Adrenal gland (tissue), 9 donors: ENCODE measurements at regions not wholly inside any gene's neighbourhood (a gene's known extent, or its start where the extent isn't known, plus 50 kb on each side); places are given as distances from the start of the nearest gene placed in this dataset.

Experiments used
- DNase-seq, 7 donors: peaks; one replicate each; pipeline ENCODE4 v3.0.0-alpha.2; 2019 to 2020
- H3K27ac ChIP-seq, 5 donors: fragments of 200-600 bp; sonication (generic) in 4 of 5; 1 replicate in 3 of 5; 2 replicates in 2 of 5; pipeline versions ENCODE4 v1.5.1 to v1.8.0; 2016 to 2020; ENCODE audit warnings: mild to moderate bottlenecking in 1 of 5
- H3K27me3 ChIP-seq: fragments of 200-600 bp; 2 replicates; pipeline ENCODE4 v1.8.0; 2021
- H3K36me3 ChIP-seq, 2 donors: fragments of 200-600 bp; replicated peaks in 1 of 2; 1 replicate in 1 of 2; 2 replicates in 1 of 2; pipeline versions ENCODE4 v1.5.1 to v1.8.0; 2018 to 2022
- H3K4me1 ChIP-seq, 2 donors: fragments of 200-600 bp; replicated peaks in 1 of 2; 1 replicate in 1 of 2; 2 replicates in 1 of 2; pipeline versions ENCODE4 v1.5.1 to v1.8.0; 2018 to 2021
- H3K4me3 ChIP-seq, 4 donors: fragments of 200-600 bp; sonication (generic) in 3 of 4; one replicate each; pipeline ENCODE4 v1.5.1; 2016 to 2018
- H3K9me3 ChIP-seq, 3 donors: fragments of 200-600 bp; sonication (generic) in 1 of 3; replicated peaks in 1 of 3; 1 replicate in 2 of 3; 2 replicates in 1 of 3; pipeline versions ENCODE4 v1.5.1 to v1.8.0; 2016 to 2021
- POLR2A ChIP-seq, 2 donors: fragments of 450-650 bp; IDR thresholded peaks; one replicate each; pipeline ENCODE4 v1.6.1; 2017; ENCODE audit warnings: antibody characterized with exemption in 2 of 2, mild to moderate bottlenecking in 2 of 2, moderate library complexity in 1 of 2
- WGBS, 4 donors: extraction: QIAGEN DNeasy Blood & Tissue Kit in 2 of 4; methylation state at CpG; one replicate each; pipeline versions ENCODE4 v1.1.5 to v1.1.7; 2013 to 2017; 5-methylcytosine and 5-hydroxymethylcytosine counted together
- intact Hi-C, 2 donors: fragments of 100-400 bp; cut with DNase I; formaldehyde crosslinking; loops; one replicate each; pipeline versions ENCODE4 v1.14.1 to v1.15.0; 2022 to 2023
- TF ChIP-seq, protein P1 (sequence below), 6 experiments: fragments of 450-650 bp in 4 of 6; fragments of 200-600 bp in 2 of 6; sonication (generic) in 1 of 6; IDR thresholded peaks; 1 replicate in 5 of 6; 2 replicates in 1 of 6; pipeline versions ENCODE4 v1.5.1 to v1.8.0; 2016 to 2021; ENCODE audit warnings: antibody characterized with exemption in 6 of 6, mild to moderate bottlenecking in 2 of 6, moderate library complexity in 1 of 6
- donor health status: healthy with polysubstance abuse.
- donor health status: Bipolar disorder and iron deficiency.
- donor health status: DM: yes; HTN: yes; CAD: no.
- donor health status: DM: no; HTN: no; CAD: no.
- donor health status: DM: no; HTN: no; CAD: no.

DNA sequence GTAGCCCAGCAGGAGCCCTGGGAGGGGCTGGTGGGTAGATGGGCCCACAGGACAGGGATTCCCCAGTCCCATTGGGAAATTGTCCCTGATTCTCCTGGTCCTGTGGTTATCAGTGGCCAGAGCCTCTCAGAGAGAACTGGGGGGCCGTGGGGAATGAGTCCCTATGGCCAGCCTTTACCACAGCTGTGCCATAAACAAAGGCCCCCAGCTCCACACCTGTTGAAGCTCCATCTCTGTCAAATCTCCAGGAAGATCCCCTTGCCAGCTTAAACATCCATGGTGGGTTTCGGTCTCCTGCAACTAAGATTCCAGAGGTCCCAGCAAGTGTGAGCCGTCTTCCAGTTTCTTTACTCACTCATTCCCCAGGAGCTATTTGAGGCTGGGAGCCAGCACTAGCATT, 897.1 kb downstream of the LRRTM4 start:
- Histone ChIP-seq H3K4me1 (no peaks in the 10 kb centered on the region), H3K36me3 (no peaks in the 10 kb centered on the region), H3K9me3 (no peaks in the 10 kb centered on the region), H3K4me3 (no peak overlapping the region), H3K27ac (no peak overlapping the region), H3K27me3 (no peaks in the 10 kb centered on the region)
- DNase-seq = no peak
- WGBS, 4 donors = 65 to 92% (median 70%) methylated on average over 2 to 3 of the region's 3 CpGs
- intact Hi-C loops = no loop called here
- TF ChIP-seq POLR2A (IDR thresholded peaks at IDR 0.05) = no peak
- TF ChIP-seq, protein P1, sequence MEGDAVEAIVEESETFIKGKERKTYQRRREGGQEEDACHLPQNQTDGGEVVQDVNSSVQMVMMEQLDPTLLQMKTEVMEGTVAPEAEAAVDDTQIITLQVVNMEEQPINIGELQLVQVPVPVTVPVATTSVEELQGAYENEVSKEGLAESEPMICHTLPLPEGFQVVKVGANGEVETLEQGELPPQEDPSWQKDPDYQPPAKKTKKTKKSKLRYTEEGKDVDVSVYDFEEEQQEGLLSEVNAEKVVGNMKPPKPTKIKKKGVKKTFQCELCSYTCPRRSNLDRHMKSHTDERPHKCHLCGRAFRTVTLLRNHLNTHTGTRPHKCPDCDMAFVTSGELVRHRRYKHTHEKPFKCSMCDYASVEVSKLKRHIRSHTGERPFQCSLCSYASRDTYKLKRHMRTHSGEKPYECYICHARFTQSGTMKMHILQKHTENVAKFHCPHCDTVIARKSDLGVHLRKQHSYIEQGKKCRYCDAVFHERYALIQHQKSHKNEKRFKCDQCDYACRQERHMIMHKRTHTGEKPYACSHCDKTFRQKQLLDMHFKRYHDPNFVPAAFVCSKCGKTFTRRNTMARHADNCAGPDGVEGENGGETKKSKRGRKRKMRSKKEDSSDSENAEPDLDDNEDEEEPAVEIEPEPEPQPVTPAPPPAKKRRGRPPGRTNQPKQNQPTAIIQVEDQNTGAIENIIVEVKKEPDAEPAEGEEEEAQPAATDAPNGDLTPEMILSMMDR (IDR thresholded peaks at IDR 0.05) = no peak

DNA sequence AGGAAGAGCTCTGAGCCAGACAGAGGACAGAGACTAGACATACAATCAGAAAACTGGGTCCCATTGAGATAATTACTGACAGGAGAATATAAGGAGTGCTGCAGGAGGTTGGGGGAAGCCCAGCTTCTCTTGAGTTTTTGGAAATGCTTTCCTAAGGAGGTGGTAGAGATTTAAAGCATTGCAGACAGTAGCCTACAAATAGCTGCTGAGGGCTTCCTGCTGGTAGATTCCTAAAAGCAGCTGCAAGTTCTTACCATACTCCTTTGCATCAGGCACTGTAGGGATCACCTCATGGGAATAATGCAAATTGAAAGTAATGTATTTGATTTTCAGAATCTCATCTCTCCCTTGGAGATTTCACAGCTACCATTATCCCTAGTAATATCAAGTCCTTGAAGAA, 902.6 kb upstream of the GCFC2 start:
- no peak overlapping the region for H3K4me3 ChIP-seq
- intact Hi-C loops = no loop called here
- DNase-seq = no peak
- H3K9me3 ChIP-seq = no peaks in the 10 kb centered on the region
- H3K36me3 ChIP-seq = no peaks in the 10 kb centered on the region
- no peaks in the 10 kb centered on the region for H3K27me3 ChIP-seq
- H3K4me1 ChIP-seq = no peaks in the 10 kb centered on the region
- TF ChIP-seq, protein P1 (IDR thresholded peaks at IDR 0.05) = no peak
- TF ChIP-seq POLR2A (IDR thresholded peaks at IDR 0.05) = no peak
- H3K27ac ChIP-seq = no peak overlapping the region

DNA sequence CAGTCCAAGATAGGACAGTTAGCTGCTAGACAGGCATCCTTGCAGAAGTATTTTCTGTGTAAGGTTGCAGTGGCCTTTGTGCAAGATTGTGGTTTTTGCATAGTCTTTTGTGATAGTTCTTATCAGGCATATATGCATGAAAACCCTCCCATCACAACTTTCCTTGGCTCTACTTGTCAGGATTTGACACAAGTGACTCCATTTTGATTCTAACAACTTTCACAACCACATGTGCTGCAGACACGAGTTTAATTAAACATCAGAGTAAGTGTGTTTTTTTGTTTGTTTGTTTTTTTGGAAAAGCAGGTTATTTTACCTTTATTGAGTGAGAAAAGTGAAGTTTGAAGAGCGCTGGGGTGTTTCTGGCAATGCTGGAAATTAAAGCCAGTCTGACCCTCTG, 902.0 kb upstream of the GCFC2 start:
- DNase-seq = no peak
- intact Hi-C loops = no loop called here
- H3K9me3 ChIP-seq = no peaks in the 10 kb centered on the region
- H3K27me3 ChIP-seq = no peaks in the 10 kb centered on the region
- H3K36me3 ChIP-seq = no peaks in the 10 kb centered on the region
- TF ChIP-seq POLR2A (IDR thresholded peaks at IDR 0.05) = no peak
- TF ChIP-seq, protein P1 (IDR thresholded peaks at IDR 0.05) = no peak
- 58 to 68% (median 61%) methylated on average over 2 of the region's 2 CpGs for WGBS, 4 donors
- H3K4me3 ChIP-seq = no peak overlapping the region
- H3K27ac ChIP-seq = no peak overlapping the region
- no peaks in the 10 kb centered on the region for H3K4me1 ChIP-seq

DNA sequence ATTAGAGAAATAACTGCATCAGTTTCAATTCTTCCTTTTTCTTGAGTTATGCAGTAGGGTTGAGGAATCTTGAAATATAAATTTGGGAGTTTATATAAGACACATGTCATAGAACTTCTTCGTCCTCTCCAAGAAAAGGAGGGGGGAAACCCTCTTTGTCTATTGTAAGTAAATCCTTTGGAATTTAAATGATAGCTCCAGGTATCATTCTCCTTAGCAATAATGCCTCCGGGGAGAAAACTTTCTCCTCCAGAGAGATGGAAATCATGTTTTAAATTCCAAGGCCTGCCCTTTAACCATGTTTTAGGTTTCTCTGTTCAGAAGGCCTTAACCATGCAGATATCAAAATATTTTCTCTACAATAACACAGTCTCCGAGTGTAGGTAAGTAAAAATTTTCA, 899.7 kb upstream of the GCFC2 start:
- no peaks in the 10 kb centered on the region for H3K4me1 ChIP-seq
- H3K9me3 ChIP-seq = no peaks in the 10 kb centered on the region
- 66 to 76% (median 73%) methylated on average over 3 of the region's 3 CpGs for WGBS, 4 donors
- H3K4me3 ChIP-seq = no peak overlapping the region
- TF ChIP-seq, protein P1 (IDR thresholded peaks at IDR 0.05) = no peak
- no peak for TF ChIP-seq POLR2A (IDR thresholded peaks at IDR 0.05)
- no peak overlapping the region for H3K27ac ChIP-seq
- DNase-seq = no peak
- intact Hi-C loops = no loop called here
- no peaks in the 10 kb centered on the region for H3K36me3 ChIP-seq
- H3K27me3 ChIP-seq = no peaks in the 10 kb centered on the region
